IMR-90 (cell line): ENCODE measurements at regions not wholly inside any gene's neighbourhood (a gene's known extent, or its start where the extent isn't known, plus 50 kb on each side); places are given as distances from the start of the nearest gene placed in this dataset.

Experiments used
- ATAC-seq: fragments of 200-7000 bp; cut with Tn5 transposase; 2 replicates; pipeline ENCODE4 v1.9.1; 2020; ENCODE audit warnings: low read depth, mild to moderate bottlenecking, moderate library complexity
- BruUV-seq: library from RNA; stranded (reverse); fragments of 400-500 nt; replicated peaks from 2 replicates; lab custom pipeline; 2021; lab: Mats Ljungman, UMichigan
- CTCF ChIA-PET: fragments of 300-600 bp; formaldehyde crosslinking; extraction: SDS; loops from one replicate; lab custom pipeline; 2021; ENCODE audit warnings: antibody characterized with exemption; lab: Yijun Ruan, JAX
- POLR2A ChIA-PET: fragments of 300-600 bp; sonication (Branson Sonifier 250); formaldehyde crosslinking; loops from one replicate; lab custom pipeline; 2022; ENCODE audit warnings: antibody characterized with exemption; ENCODE audit not compliant: unreplicated experiment; lab: Charles Lee
- DNase-seq: peaks from one replicate; pipeline ENCODE4 v3.0.0; 2013
- H2AFZ ChIP-seq: replicated peaks from 2 replicates; pipeline ENCODE3; 2013; ENCODE audit warnings: low read length, mild to moderate bottlenecking; ENCODE audit not compliant: poor library complexity
- H2AK5ac ChIP-seq: 2 replicates; pipeline ENCODE4 v1.6.1; 2013; ENCODE audit warnings: low read depth, low read length, inconsistent platforms
- H2AK9ac ChIP-seq: replicated peaks from 2 replicates; pipeline ENCODE3; 2013; ENCODE audit warnings: mild to moderate bottlenecking, low read depth, low read length, moderate library complexity; ENCODE audit not compliant: poor library complexity
- H2BK120ac ChIP-seq: 2 replicates; pipeline ENCODE4 v1.6.1; 2013; ENCODE audit warnings: low read depth, low read length, inconsistent platforms
- H2BK15ac ChIP-seq: 3 replicates; pipeline ENCODE4 v1.6.1; 2013; ENCODE audit warnings: low read depth, low read length, inconsistent platforms
- H2BK20ac ChIP-seq: 2 replicates; pipeline ENCODE4 v1.6.1; 2013; ENCODE audit warnings: low read depth, mild to moderate bottlenecking, inconsistent platforms, low read length, moderate library complexity
- H2BK5ac ChIP-seq: 2 replicates; pipeline ENCODE4 v1.6.1; 2013; ENCODE audit warnings: mild to moderate bottlenecking, low read depth, low read length, inconsistent platforms; ENCODE audit not compliant: poor library complexity, severe bottlenecking
- H3K14ac ChIP-seq: replicated peaks from 2 replicates; pipeline ENCODE4 v1.6.1; 2013; ENCODE audit warnings: low read depth, low read length, inconsistent platforms
- H3K18ac ChIP-seq: 2 replicates; pipeline ENCODE4 v1.6.1; 2013; ENCODE audit warnings: low read depth, low read length, control low read depth
- H3K23ac ChIP-seq: 2 replicates; pipeline ENCODE4 v1.6.1; 2013; ENCODE audit warnings: low read depth, low read length, inconsistent platforms
- H3K27ac ChIP-seq: 2 replicates; pipeline ENCODE4 v1.5.1; 2013; ENCODE audit warnings: mild to moderate bottlenecking, control low read depth, low read length; ENCODE audit not compliant: insufficient read depth
- H3K27me3 ChIP-seq: 2 replicates; pipeline ENCODE4 v1.6.1; 2013; ENCODE audit warnings: low read length; ENCODE audit not compliant: control insufficient read depth, insufficient read depth
- H3K36me3 ChIP-seq: 2 replicates; pipeline ENCODE4 v1.6.1; 2013; ENCODE audit warnings: low read length, mixed read lengths; ENCODE audit not compliant: control insufficient read depth, insufficient read depth
- H3K4ac ChIP-seq: 2 replicates; pipeline ENCODE4 v1.6.1; 2013; ENCODE audit warnings: low read depth, low read length, inconsistent platforms
- H3K4me1 ChIP-seq: 2 replicates; pipeline ENCODE4 v1.6.1; 2013; ENCODE audit warnings: low read length, mixed read lengths; ENCODE audit not compliant: control insufficient read depth, insufficient read depth
- H3K4me2 ChIP-seq: 2 replicates; pipeline ENCODE4 v1.6.1; 2013; ENCODE audit warnings: low read depth, mild to moderate bottlenecking, control low read depth, low read length, moderate library complexity
- H3K4me3 ChIP-seq: 2 replicates; pipeline ENCODE4 v1.5.1; 2013; ENCODE audit warnings: low read depth, mild to moderate bottlenecking, control low read depth, low read length, moderate library complexity; ENCODE audit not compliant: insufficient read depth
- H3K56ac ChIP-seq: 2 replicates; pipeline ENCODE4 v1.6.1; 2013; ENCODE audit warnings: low read length, inconsistent platforms; ENCODE audit not compliant: insufficient read depth; ENCODE audit errors: extremely low read depth
- H3K79me1 ChIP-seq, 2 experiments: 2 replicates each; pipeline ENCODE4 v1.6.1; 2013; ENCODE audit warnings: low read length in 2 of 2, inconsistent platforms in 1 of 2, low read depth in 1 of 2
- H3K9ac ChIP-seq: 2 replicates; pipeline ENCODE4 v1.6.1; 2013; ENCODE audit warnings: low read depth, low read length, control low read depth
- H3K9me1 ChIP-seq: 2 replicates; pipeline ENCODE4 v1.6.1; 2013; ENCODE audit warnings: low read length, inconsistent platforms; ENCODE audit not compliant: insufficient read depth
- H3K9me3 ChIP-seq: 2 replicates; pipeline ENCODE4 v1.6.1; 2013; ENCODE audit warnings: low read length; ENCODE audit not compliant: control insufficient read depth, insufficient read depth
- H4K20me1 ChIP-seq: 2 replicates; pipeline ENCODE4 v1.6.1; 2013; ENCODE audit warnings: low read length, inconsistent platforms; ENCODE audit not compliant: insufficient read depth
- H4K5ac ChIP-seq: 2 replicates; pipeline ENCODE4 v1.6.1; 2013; ENCODE audit warnings: mild to moderate bottlenecking, low read depth, low read length, control low read depth
- H4K8ac ChIP-seq, 2 experiments: 2 replicates each; pipeline ENCODE4 v1.6.1; 2013; ENCODE audit warnings: low read depth in 2 of 2, low read length in 2 of 2, control low read depth in 1 of 2, inconsistent platforms in 1 of 2
- H4K91ac ChIP-seq: 2 replicates; pipeline ENCODE4 v1.6.1; 2013; ENCODE audit warnings: low read depth, low read length, inconsistent platforms; ENCODE audit not compliant: insufficient read depth
- RCOR1 ChIP-seq: IDR thresholded peaks from 2 replicates; pipeline ENCODE4 v1.6.1; 2012; ENCODE audit warnings: mild to moderate bottlenecking, low read length, improper control_type of control experiment; ENCODE audit not compliant: insufficient replicate concordance
- WGBS, 2 experiments: methylation state at CpG; one replicate each; pipeline versions ENCODE4 v1.1.5 to v1.1.7; 2013; ENCODE audit warnings: missing lambda C conversion rate in 2 of 2; ENCODE audit not compliant: insufficient read length in 1 of 2; ENCODE audit errors: extremely low coverage in 2 of 2; 5-methylcytosine and 5-hydroxymethylcytosine counted together
- dilution Hi-C: fragments of 300-500 bp; cut with HindIII; formaldehyde crosslinking; loops from one replicate; pipeline ENCODE4 v1.14.3; 2018; ENCODE audit warnings: low sequenced_read_pairs; ENCODE audit not compliant: unreplicated experiment
- in situ Hi-C: fragments of 300-500 bp; cut with MboI; formaldehyde crosslinking; loops from 3 replicates; pipeline ENCODE4 v1.14.3; 2019; ENCODE audit warnings: low sequenced_read_pairs, inconsistent platforms, mixed read lengths
- intact Hi-C: fragments of 100-400 bp; cut with micrococcal nuclease; formaldehyde crosslinking; loops from 2 replicates; pipeline ENCODE4 v1.10.0; 2022

DNA sequence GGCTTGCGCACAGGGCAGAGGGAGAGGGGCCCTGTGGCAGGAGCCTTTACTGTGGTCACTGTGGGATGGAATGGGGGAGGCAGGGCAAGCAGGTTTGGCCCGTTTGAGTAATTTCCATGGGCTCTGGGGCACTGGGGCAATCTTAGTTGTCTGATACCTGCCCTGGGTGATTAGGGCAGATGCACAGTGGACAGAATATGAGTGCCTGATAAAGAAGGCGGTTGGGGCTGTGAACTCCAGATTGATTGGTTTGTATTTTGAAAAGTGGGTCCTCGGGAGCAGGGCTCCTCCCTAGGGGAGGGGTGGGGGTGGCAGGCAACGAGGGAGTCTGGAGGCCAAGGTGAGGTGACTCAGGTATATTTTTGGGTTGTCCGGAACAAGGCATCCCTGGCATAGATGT lies 247.5 kb downstream of the NSG2 start:
- Histone ChIP-seq H2BK20ac (no peak overlapping the region), H4K91ac (no peak overlapping the region), H3K9ac (no peak overlapping the region), H3K4me1 (no peaks in the 10 kb centered on the region), H2BK15ac (no peak overlapping the region), H3K9me1 (no peaks in the 10 kb centered on the region), H3K4me2 (no peak overlapping the region), H3K14ac (no peak overlapping the region), H3K56ac (no peak overlapping the region), H4K20me1 (no peaks in the 10 kb centered on the region), H2BK5ac (no peak overlapping the region), H3K79me1 (no peaks in the 10 kb centered on the region), H3K27me3 (no peaks in the 10 kb centered on the region), H4K5ac (no peak overlapping the region), H3K9me3 (no peaks in the 10 kb centered on the region), H2AK5ac (no peak overlapping the region), H3K18ac (no peak overlapping the region), H3K36me3 (no peaks in the 10 kb centered on the region), H2AFZ (no peak overlapping the region), H3K23ac (no peak overlapping the region), H3K4me3 (no peak overlapping the region), H3K27ac (no peak overlapping the region), H2AK9ac (no peak overlapping the region), H3K4ac (no peak overlapping the region), H2BK120ac (no peak overlapping the region), H4K8ac (no peak overlapping the region)
- BruUV-seq = no TSS peak
- DNase-seq (no peak), ATAC-seq (no peak)
- WGBS, 2 experiments = 44% methylated on average over 3 of the region's 6 CpGs; no CpG with 5 or more reads in 1 of the 2 experiments
- in situ Hi-C loops (no loop called here), dilution Hi-C loops (no loop called here), intact Hi-C loops (no loop called here)
- CTCF ChIA-PET = no interaction called here
- POLR2A ChIA-PET = no interaction called here
- no peak for TF ChIP-seq RCOR1
